ENCODE measurements at regions not wholly inside any gene's neighbourhood (a gene's known extent, or its start where the extent isn't known, plus 50 kb on each side); places are given as distances from the start of the nearest gene placed in this dataset.

- no peak for DNase-seq (ENCODE audit: low spot score in 2 of 2)
- Mint-ChIP-seq H3K9me3 (peaks cover 5 to 11% of the 10 kb centered on the region in 2 donors), H3K27ac (no peak overlapping the region), H3K36me3 (no peaks in the 10 kb centered on the region)
- ATAC-seq: no peak
Observed at GRCh38 chr4:30901461-30902451, 181.6 kb downstream of the PCDH7 start.

DNA sequence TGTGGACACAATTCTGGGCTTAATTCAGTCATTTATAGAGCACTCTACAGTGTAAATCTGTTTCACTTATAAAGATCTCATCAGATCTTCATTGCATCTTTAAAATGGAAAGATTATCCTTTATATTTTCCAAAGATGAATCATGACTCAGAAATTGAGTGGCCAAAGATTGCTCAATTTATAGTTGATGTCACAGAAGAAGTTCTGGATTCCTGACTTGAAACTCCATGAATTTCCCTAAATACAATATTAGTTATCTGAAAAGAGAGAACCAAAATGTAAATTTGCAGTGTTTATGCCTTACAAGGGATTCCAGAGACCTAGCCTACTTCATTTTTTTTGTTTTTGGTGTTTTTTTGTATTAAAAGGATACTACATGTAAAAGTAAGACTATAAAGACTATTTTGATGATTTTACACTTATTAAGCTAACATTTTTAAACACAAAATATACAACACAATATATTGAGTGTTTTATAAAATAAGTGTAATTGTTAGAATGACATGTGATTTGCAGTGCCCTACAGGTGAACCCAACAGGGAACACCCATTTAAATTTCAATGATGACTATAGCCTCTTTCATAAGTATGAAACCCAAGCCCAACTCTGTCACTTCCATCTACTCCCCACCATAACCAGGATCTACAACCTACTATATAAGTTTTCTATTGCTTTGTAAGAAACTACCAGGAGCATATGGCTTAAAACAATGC lies 183.5 kb downstream of the PCDH7 start:
- ATAC-seq: no peak
- H3K9me3 Mint-ChIP-seq: peaks cover 12 to 19% of the 10 kb centered on the region in 2 donors
- peaks cover 0 to 6% of the 10 kb centered on the region in 2 donors for H3K36me3 Mint-ChIP-seq
- no peak overlapping the region for H3K27ac Mint-ChIP-seq
- DNase-seq (ENCODE audit: low spot score in 2 of 2): no peak

GRCh38 chr4:30904215-30904555 lies 184.0 kb downstream of the PCDH7 start:
- ATAC-seq (no peak), DNase-seq (ENCODE audit: low spot score in 2 of 2) (no peak)
- Mint-ChIP-seq H3K36me3 (peaks cover 0 to 6% of the 10 kb centered on the region in 2 donors), H3K27ac (no peak overlapping the region), H3K9me3 (peaks cover 12 to 19% of the 10 kb centered on the region in 2 donors)

GRCh38 chr4:30904588-30904987 lies 184.4 kb downstream of the PCDH7 start:
- ATAC-seq: no peak
- H3K9me3 Mint-ChIP-seq: peaks cover 12 to 19% of the 10 kb centered on the region in 2 donors
- DNase-seq (ENCODE audit: low spot score in 2 of 2): no peak
- H3K27ac Mint-ChIP-seq: no peak overlapping the region
- peaks cover 0 to 6% of the 10 kb centered on the region in 2 donors for H3K36me3 Mint-ChIP-seq

DNA sequence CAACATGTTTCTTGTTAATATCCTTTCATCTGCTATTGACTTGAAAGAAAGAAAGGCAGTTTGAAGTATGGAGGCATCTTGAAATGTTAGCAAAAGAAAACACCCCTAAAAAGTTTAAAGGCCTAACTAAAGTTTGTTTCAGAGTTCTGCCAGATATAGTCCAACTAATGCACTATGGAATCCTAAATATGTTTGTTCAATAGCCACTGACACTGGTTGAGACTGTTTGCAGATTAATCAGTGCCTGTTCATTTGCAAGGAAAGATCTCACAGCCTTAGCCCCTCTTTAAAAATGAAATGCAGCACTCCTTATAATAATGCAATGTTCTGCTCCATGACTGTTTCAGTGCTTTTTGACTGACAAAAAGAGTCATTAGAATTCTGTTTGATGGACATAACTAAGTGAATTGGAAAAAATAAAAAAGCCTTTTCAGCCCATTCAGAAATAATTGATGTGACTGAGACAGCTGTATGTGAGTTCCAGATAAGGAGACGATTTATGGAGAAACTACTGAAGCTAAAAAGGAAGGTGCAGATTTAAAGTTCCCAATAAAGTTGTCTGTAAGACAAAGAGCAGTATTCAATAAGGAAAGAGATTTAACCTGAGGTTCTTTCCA lies 192.0 kb downstream of the PCDH7 start:
- peaks cover 0 to 10% of the 10 kb centered on the region in 2 donors for H3K36me3 Mint-ChIP-seq
- DNase-seq (ENCODE audit: low spot score in 2 of 2) (no peak), ATAC-seq (no peak)
- peaks cover 27 to 35% of the 10 kb centered on the region in 2 donors for H3K9me3 Mint-ChIP-seq
- H3K27ac Mint-ChIP-seq: no peak overlapping the region

GRCh38 chr4:30916337-30917274 lies 196.4 kb downstream of the PCDH7 start:
- peaks cover 12 to 27% of the 10 kb centered on the region in 2 donors for H3K9me3 Mint-ChIP-seq
- DNase-seq (ENCODE audit: low spot score in 2 of 2) (no peak), ATAC-seq (no peak)
- H3K27ac Mint-ChIP-seq: no peak overlapping the region
- H3K36me3 Mint-ChIP-seq: peaks cover 0 to 7% of the 10 kb centered on the region in 2 donors

- Mint-ChIP-seq H3K9me3 (peaks cover 12 to 23% of the 10 kb centered on the region in 2 donors), H3K27ac (no peak overlapping the region), H3K36me3 (peaks cover 0 to 7% of the 10 kb centered on the region in 2 donors)
- DNase-seq (ENCODE audit: low spot score in 2 of 2) (no peak), ATAC-seq (no peak)
Observed at GRCh38 chr4:30917946-30918345, 197.8 kb downstream of the PCDH7 start.

DNA sequence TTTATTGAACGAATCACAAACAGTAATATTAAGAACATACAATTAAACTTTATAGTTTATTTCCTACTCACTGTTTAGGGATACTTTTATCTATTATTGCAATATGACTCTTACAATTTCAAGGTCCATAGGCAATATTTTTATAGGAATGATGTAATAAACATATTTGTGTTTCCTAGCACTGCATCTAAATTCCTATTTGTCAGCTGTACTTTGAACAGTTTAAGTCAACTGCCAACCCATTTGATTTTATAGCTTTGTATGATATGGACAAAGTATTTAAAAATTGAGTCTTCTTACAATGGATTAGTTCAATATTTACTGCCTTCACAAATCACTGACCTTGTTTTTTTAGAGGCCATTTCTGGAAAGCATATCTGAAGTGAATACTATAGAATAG lies 199.3 kb downstream of the PCDH7 start:
- DNase-seq (ENCODE audit: low spot score in 2 of 2) (no peak), ATAC-seq (no peak)
- H3K9me3 Mint-ChIP-seq: peaks cover 12 to 23% of the 10 kb centered on the region in 2 donors
- peaks cover 0 to 7% of the 10 kb centered on the region in 2 donors for H3K36me3 Mint-ChIP-seq
- H3K27ac Mint-ChIP-seq: no peak overlapping the region

GRCh38 chr4:30920043-30920442 lies 199.9 kb downstream of the PCDH7 start:
- no peak overlapping the region for H3K27ac Mint-ChIP-seq
- DNase-seq (ENCODE audit: low spot score in 2 of 2): no peak
- peaks cover 10 to 23% of the 10 kb centered on the region in 2 donors for H3K9me3 Mint-ChIP-seq
- H3K36me3 Mint-ChIP-seq: peaks cover 0 to 7% of the 10 kb centered on the region in 2 donors
- ATAC-seq: no peak

GRCh38 chr4:30922625-30923024 lies 202.5 kb downstream of the PCDH7 start:
- no peak for DNase-seq (ENCODE audit: low spot score in 2 of 2)
- H3K27ac Mint-ChIP-seq: no peak overlapping the region
- peaks cover 0 to 6% of the 10 kb centered on the region in 2 donors for H3K9me3 Mint-ChIP-seq
- H3K36me3 Mint-ChIP-seq: no peaks in the 10 kb centered on the region
- ATAC-seq: no peak

DNA sequence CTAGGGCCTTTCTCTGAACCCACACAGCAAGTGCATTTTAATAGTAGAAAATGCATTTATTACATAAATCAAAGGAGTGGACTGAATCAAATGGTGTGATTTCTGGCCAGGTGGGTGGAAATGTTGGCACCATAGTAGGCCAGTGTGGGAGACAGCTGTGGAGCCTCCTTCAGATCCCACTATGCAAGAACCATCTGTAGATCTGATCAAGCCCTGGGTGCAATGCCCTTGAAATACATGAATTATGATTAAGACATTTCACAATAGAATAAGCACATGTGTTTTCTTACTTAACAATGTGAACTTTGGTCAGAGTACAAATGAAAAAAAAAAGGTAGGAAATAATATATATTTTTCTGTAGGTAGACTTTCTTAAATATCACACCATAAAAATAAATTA lies 204.3 kb downstream of the PCDH7 start:
- H3K27ac Mint-ChIP-seq: no peak overlapping the region
- H3K36me3 Mint-ChIP-seq: no peaks in the 10 kb centered on the region
- H3K9me3 Mint-ChIP-seq: peaks cover 0 to 7% of the 10 kb centered on the region in 2 donors
- ATAC-seq (no peak), DNase-seq (ENCODE audit: low spot score in 2 of 2) (no peak)

GRCh38 chr4:30929649-30930048 lies 209.5 kb downstream of the PCDH7 start:
- ATAC-seq (no peak), DNase-seq (ENCODE audit: low spot score in 2 of 2) (no peak)
- H3K36me3 Mint-ChIP-seq: no peaks in the 10 kb centered on the region
- H3K9me3 Mint-ChIP-seq: peaks cover 9 to 24% of the 10 kb centered on the region in 2 donors
- H3K27ac Mint-ChIP-seq: no peak overlapping the region

DNA sequence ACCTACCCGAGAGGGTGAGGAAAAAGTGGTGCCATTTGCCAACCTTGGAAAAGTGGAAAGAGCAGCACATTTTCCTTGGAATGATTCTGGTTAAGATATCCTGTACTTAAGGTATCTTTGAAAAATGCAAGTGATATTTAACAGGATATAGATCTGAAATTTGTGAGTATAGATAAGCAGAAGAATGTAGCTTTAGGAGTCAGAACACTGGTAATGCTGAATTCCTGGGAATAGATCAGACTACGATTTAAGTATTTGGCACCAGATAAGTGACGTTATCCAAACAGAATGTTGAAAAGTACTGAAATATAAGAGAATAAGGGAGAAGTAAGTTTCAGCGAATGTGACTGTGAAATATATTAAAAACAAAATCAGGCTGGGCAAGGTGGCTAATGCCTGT lies 210.1 kb downstream of the PCDH7 start:
- Mint-ChIP-seq H3K36me3 (no peaks in the 10 kb centered on the region), H3K27ac (no peak overlapping the region), H3K9me3 (peaks cover 9 to 21% of the 10 kb centered on the region in 2 donors)
- DNase-seq (ENCODE audit: low spot score in 2 of 2) (no peak), ATAC-seq (no peak)

DNA sequence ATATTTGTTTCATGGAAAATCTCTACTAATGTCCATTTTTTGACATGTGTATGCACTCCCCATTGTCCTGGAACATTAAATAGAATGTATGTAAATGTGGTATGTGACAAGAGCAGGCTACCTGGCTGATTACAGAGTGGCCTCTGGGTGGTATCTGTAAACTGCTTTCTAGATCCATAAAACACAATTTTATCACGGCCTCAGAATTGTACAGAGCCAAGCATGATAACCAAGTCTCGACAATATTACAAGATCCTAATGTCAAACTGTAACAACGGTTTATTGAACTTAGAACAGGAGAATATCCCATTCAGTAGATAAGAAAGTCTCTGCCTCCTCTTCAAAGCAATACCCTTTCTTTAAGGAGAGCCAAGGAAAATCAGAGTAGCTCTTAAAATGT lies 212.4 kb downstream of the PCDH7 start:
- Mint-ChIP-seq H3K9me3 (peaks cover 9 to 18% of the 10 kb centered on the region in 2 donors), H3K36me3 (no peaks in the 10 kb centered on the region), H3K27ac (no peak overlapping the region)
- DNase-seq (ENCODE audit: low spot score in 2 of 2) (no peak), ATAC-seq (no peak)

DNA sequence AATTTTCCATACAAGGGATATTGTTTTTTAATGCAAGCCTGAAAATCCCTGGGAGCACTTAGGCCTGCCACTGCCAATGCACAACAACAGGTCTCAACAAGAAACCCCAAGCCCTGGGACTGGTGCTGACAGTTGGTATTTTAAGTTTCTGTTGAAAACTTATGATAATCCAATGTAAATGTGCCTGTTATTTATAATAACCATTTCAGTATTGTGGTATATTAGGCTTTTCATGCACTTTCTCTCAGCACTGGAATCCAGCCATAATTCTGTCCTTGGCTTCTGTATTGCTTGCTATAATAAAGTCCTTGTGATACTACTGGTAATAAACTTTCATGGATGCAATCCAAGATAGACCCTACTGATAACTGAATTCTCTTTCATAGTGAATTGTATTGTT lies 218.9 kb downstream of the PCDH7 start:
- DNase-seq (ENCODE audit: low spot score in 2 of 2) (no peak), ATAC-seq (no peak)
- Mint-ChIP-seq H3K9me3 (peaks cover 5 to 16% of the 10 kb centered on the region in 2 donors), H3K27ac (no peak overlapping the region), H3K36me3 (no peaks in the 10 kb centered on the region)

GRCh38 chr4:30939684-30940083 lies 219.5 kb downstream of the PCDH7 start:
- Mint-ChIP-seq H3K27ac (no peak overlapping the region), H3K36me3 (no peaks in the 10 kb centered on the region), H3K9me3 (peaks cover 5 to 12% of the 10 kb centered on the region in 2 donors)
- DNase-seq (ENCODE audit: low spot score in 2 of 2) (no peak), ATAC-seq (no peak)

Measured in activated naive CD4-positive, alpha-beta T cell treated with anti-CD3 and anti-CD28 coated beads, Interleukin-2, amount 50 U/mL, for 72 hours (primary cell).